IMR-90 (cell line): ENCODE measurements at regions not wholly inside any gene's neighbourhood (a gene's known extent, or its start where the extent isn't known, plus 50 kb on each side); places are given as distances from the start of the nearest gene placed in this dataset.

ENCODE experiments used
- MAFK ChIP-seq: IDR thresholded peaks from 2 replicates; pipeline ENCODE4 v1.6.1; 2012; ENCODE audit warnings: low read depth, low read length, improper control_type of control experiment
- MAZ ChIP-seq: IDR thresholded peaks from 2 replicates; pipeline ENCODE4 v1.6.1; 2012; ENCODE audit warnings: low read depth, mild to moderate bottlenecking, low read length, improper control_type of control experiment, moderate library complexity, borderline replicate concordance
- MXI1 ChIP-seq: IDR thresholded peaks from 2 replicates; pipeline ENCODE4 v1.6.1; 2012; ENCODE audit warnings: low read depth, mild to moderate bottlenecking, low read length, moderate library complexity, borderline replicate concordance
- POLR2A ChIP-seq: IDR thresholded peaks from 2 replicates; pipeline ENCODE4 v1.6.1; 2012; ENCODE audit warnings: mild to moderate bottlenecking, low read depth, low read length
- SMC3 ChIP-seq: fragments of 150-350 bp; IDR thresholded peaks from 2 replicates; pipeline ENCODE4 v1.6.1; 2016; ENCODE audit warnings: low read depth, mild to moderate bottlenecking, antibody characterized with exemption, low read length, moderate library complexity
- TF ChIP-seq, protein P1 (sequence below): conservative IDR thresholded peaks from 2 replicates; pipeline ENCODE4 v1.5.1; 2012; ENCODE audit warnings: mild to moderate bottlenecking, low read depth, low read length, improper control_type of control experiment

DNA sequence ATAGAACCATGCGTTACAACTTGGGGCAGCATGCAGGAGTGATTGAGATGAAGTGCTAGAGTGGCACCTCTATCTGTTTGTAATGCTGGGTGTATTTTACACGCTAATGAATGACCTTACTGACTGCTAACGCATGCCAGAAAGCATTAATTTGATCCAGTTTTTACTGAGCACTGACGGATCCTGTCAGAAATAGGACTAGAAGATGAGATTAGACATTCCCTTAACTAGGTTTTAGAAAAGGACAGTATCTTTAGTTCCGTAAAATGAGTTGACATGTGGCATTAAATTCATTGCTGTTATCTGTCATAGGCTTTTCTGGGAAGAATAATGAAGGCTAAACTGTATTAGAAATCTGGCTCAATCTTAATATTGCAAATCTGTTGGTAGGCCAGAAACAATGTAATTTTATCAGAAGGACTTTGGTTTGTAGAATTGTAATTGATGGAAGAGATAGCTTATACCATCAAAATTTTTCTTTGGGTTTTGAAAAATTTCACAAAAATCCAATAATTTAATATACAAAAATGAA is 140.4 kb upstream of the WDFY3 start:
- TF ChIP-seq, protein P1, sequence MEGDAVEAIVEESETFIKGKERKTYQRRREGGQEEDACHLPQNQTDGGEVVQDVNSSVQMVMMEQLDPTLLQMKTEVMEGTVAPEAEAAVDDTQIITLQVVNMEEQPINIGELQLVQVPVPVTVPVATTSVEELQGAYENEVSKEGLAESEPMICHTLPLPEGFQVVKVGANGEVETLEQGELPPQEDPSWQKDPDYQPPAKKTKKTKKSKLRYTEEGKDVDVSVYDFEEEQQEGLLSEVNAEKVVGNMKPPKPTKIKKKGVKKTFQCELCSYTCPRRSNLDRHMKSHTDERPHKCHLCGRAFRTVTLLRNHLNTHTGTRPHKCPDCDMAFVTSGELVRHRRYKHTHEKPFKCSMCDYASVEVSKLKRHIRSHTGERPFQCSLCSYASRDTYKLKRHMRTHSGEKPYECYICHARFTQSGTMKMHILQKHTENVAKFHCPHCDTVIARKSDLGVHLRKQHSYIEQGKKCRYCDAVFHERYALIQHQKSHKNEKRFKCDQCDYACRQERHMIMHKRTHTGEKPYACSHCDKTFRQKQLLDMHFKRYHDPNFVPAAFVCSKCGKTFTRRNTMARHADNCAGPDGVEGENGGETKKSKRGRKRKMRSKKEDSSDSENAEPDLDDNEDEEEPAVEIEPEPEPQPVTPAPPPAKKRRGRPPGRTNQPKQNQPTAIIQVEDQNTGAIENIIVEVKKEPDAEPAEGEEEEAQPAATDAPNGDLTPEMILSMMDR = no peak
- TF ChIP-seq POLR2A (no peak), MAZ (no peak), SMC3 (no peak), MXI1 (no peak), MAFK (no peak)
